GM08714 (cell line): ENCODE measurements at regions not wholly inside any gene's neighbourhood (a gene's known extent, or its start where the extent isn't known, plus 50 kb on each side); places are given as distances from the start of the nearest gene placed in this dataset.
"Not testable (repeated sequence)": the region's sequence is repeated elsewhere in the genome, so short reads cannot be mapped to it uniquely, and the experiment has no call there.

ENCODE experiments used
- H3K4me3 ChIP-seq: fragments of 200-500 bp; sonication (Bioruptor generic); 2 replicates; pipeline ENCODE4 v1.5.1; 2014; ENCODE audit warnings: mild to moderate bottlenecking, low read length, inconsistent platforms
- ZNF274 ChIP-seq: IDR thresholded peaks from 2 replicates; pipeline ENCODE4 v1.6.1; 2012; ENCODE audit warnings: mild to moderate bottlenecking, low read depth, low read length

GRCh38 chr13:88483202-88483601 is 812.0 kb downstream of the SLITRK5 start:
- no peak for TF ChIP-seq ZNF274
- H3K4me3 ChIP-seq: no peak overlapping the region

- TF ChIP-seq ZNF274: peak; percentile 43; the same call in 1 of the 2 replicates
- no peak overlapping the region for H3K4me3 ChIP-seq
Measured at GRCh38 chr13:88507909-88508308, 836.7 kb downstream of the SLITRK5 start.

DNA sequence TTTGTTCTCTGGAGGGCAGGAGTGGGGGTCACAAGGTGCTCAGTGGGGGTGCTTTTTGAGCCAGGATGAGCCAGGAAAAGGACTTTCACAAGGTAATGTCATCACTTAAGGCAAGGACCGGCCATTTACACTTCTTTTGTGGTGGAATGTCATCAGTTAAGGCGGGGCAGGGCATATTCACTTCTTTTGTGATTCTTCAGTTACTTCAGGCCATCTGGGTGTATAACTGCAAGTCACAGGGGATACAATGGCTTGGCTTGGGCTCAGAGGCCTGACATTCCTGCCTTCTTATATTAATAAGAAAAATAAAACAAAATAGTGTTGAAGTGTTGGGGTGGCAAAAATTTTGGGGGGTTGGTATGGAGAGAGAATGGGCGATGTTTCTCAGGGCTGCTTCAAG is 841.8 kb downstream of the SLITRK5 start:
- H3K4me3 ChIP-seq: not testable (repeated sequence)

GRCh38 chr13:88526186-88526852 is 855.1 kb downstream of the SLITRK5 start:
- no peak overlapping the region for H3K4me3 ChIP-seq
- no peak for TF ChIP-seq ZNF274

DNA sequence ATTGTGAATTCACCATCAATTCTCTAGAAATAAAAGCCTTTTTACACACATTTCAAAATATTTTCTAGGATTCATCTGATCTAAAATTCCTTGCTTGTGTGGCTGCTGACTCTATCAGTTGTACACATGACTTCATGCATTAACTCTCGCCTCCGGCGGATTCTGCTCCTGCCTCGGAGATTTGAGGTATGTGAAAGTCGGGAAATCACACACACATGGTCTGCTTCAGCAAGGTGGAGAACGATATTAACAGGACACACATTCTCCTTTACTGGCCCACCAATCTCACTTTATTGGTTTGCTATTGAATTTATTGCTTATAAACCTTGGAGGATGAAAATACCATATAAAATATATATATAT is 855.7 kb downstream of the SLITRK5 start:
- TF ChIP-seq ZNF274: no peak
- H3K4me3 ChIP-seq: no peak overlapping the region

DNA sequence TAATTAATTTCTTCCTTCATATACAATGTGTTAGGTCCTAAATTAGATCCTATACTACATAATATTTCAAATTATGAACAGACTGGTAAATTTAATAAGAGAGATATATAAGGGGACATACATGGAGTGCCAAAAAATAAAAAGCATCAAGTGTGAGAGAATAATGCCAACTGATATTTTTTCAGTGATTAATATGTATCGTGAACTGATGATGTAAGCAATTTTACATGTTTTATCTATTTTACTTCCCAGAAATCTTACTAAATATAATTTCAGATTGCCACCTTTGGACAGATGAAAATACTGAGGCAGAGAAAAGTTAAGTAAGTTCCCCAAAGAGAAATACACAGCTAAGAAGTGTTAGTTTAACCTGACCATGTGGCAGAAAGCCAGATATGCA is 870.8 kb downstream of the SLITRK5 start:
- H3K4me3 ChIP-seq: no peak overlapping the region
- TF ChIP-seq ZNF274: no peak

DNA sequence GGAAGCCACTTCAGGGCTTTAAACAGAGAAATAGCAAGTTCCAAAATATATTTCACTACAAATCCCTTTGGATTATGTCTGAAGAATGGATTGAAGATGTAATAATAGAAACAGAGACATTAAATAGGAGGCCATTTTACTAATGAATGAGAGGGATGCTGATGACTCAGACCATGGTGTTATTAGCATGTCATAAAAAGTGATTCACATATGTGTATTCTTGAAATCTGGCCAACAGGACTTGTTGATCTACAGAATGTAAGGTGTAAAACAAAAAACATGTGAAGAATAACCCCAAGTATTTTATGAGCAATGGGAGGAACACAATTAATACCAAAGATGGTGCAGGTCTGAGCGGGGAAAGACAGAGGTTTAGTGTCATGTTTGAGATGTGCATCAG is 873.7 kb downstream of the SLITRK5 start:
- TF ChIP-seq ZNF274: no peak
- no peak overlapping the region for H3K4me3 ChIP-seq

DNA sequence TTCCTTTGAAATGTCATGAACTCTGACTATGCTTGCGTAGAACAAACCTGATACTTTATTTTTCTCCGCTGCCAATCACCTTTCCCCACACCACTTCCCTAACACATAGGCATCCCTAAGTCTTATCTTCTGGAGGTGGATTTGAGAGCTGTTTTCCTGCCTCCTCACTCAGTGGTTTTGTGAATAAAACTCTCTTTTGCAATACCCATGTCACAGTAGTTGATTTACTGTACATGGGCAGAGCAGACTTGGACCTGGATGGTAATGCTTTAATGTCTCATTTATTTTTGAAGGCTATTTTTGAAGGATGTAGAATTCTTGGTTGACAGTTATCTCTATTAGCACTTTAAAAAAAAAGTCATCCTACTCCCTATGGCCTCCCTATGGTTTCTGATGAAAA is 881.8 kb downstream of the SLITRK5 start:
- TF ChIP-seq ZNF274: no peak
- H3K4me3 ChIP-seq: no peak overlapping the region

DNA sequence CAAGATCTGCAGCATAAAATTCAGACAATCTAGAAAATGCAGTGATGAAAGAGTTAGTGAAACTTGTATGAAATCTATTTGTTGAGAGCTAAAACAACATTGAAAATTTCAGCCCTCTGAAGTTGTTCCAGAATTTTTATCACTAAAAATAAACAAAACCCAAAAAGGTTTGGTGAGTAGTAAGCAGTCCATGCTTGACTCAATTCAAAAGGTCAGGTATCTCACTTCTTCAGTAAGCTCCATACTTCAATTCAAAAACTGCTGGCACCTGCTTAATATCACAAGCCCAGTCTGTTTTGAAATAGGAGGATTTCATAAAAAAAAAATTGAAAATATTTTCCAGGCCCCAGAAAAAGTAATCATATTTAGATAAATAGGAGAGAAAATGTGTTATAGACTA is 894.4 kb downstream of the SLITRK5 start:
- TF ChIP-seq ZNF274: no peak
- H3K4me3 ChIP-seq: no peak overlapping the region

GRCh38 chr13:88585861-88586260 is 914.7 kb downstream of the SLITRK5 start:
- TF ChIP-seq ZNF274: no peak
- no peak overlapping the region for H3K4me3 ChIP-seq

- TF ChIP-seq ZNF274: no peak
Measured at GRCh38 chr13:88586263-88586662, 915.1 kb downstream of the SLITRK5 start.

GRCh38 chr13:88590574-88590973 is 919.4 kb downstream of the SLITRK5 start:
- no peak overlapping the region for H3K4me3 ChIP-seq
- TF ChIP-seq ZNF274: no peak

More at GRCh38 chr13:88586263-88586662, 915.1 kb downstream of the SLITRK5 start:
- no peak overlapping the region for H3K4me3 ChIP-seq

GRCh38 chr13:88592105-88592504 is 920.9 kb downstream of the SLITRK5 start:
- no peak overlapping the region for H3K4me3 ChIP-seq
- no peak for TF ChIP-seq ZNF274

DNA sequence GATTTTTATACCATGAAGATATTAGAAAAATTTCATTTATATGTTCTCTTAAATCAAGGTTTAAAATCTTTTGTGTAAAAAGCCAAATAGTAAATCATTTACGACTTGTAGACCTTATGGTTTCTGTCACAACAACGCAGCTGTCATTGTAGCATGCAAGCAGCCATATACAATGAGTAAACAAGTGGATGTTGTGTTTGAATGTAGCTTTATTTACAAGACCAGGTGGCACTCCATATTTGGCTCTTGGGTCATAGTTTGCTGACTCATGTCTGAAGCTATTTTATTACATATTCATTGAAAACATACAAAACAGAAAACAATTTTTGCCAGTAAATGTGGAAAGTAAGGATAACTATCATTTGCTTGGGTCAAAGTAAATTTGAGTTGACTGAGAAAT is 930.8 kb downstream of the SLITRK5 start:
- TF ChIP-seq ZNF274: no peak
- H3K4me3 ChIP-seq: no peak overlapping the region

DNA sequence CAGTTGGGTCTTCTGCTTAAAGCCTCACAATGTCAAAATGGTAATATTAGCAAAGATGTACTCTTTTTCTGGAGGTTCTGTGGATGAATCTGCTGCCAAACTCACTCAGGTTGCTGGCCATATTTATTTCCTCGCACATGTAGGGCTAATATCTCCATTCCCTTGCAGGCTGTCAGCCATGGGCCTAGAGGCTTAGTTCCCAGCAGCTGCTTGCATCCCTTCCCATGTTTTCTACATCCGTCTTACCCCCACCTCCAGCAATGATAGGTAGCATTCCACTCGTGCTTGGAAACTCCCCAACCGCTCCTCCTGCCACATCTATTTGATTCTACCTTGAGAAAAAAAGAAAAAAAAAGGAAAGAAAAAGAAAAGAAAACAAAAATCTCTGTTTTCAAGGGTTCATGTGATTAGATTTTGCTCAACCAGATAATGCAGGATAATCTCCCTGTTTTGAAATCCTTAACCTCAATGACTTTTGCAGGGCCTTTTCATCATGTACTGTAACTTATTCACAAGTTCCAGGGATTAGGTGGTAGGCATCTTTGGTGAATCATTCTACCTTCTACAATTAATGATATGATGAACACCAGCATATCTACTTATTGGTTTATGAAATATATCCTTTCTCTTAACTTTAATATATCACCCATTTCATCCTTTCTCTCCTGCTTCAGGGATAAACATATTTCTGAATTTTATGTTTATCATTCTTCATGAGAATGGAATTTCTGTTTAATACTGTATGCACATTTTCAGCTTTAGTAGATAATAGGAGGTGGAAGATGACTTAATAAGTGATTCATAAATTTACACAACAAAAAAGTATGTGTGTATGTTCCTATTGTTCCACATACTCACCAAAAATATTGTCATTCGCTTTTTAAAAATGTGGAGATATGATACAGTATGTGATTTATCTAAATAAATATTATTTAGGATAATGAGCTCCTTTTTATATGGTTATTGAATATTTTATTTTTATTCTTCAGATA is 931.9 kb downstream of the SLITRK5 start:
- TF ChIP-seq ZNF274: no peak
- no peak overlapping the region for H3K4me3 ChIP-seq
